NB4 (cell line): ENCODE measurements at regions not wholly inside any gene's neighbourhood (a gene's known extent, or its start where the extent isn't known, plus 50 kb on each side); places are given as distances from the start of the nearest gene placed in this dataset.
"Not testable (repeated sequence)": the region's sequence is repeated elsewhere in the genome, so short reads cannot be mapped to it uniquely, and the experiment has no call there.

Experiments used
- DNase-seq: peaks from one replicate; pipeline ENCODE4 v3.0.0; 2010; ENCODE audit warnings: low read depth
- H3K4me3 ChIP-seq: one replicate; pipeline ENCODE4 v1.5.1; 2011; ENCODE audit warnings: mild to moderate bottlenecking, low read depth, low read length, moderate library complexity
- MAX ChIP-seq: IDR thresholded peaks from 2 replicates; pipeline ENCODE4 v1.6.1; 2011; ENCODE audit warnings: low read depth, low read length
- MYC ChIP-seq: IDR thresholded peaks from 2 replicates; pipeline ENCODE4 v1.6.1; 2011; ENCODE audit warnings: low read depth, low read length
- POLR2A ChIP-seq: IDR thresholded peaks from 2 replicates; pipeline ENCODE4 v1.6.1; 2011; ENCODE audit warnings: mild to moderate bottlenecking; ENCODE audit not compliant: insufficient read length; ENCODE audit errors: extremely low read depth
- TF ChIP-seq, protein P1 (sequence below): IDR thresholded peaks from one replicate; pipeline ENCODE4 v1.5.1; 2012; ENCODE audit warnings: low read depth, low read length

DNA sequence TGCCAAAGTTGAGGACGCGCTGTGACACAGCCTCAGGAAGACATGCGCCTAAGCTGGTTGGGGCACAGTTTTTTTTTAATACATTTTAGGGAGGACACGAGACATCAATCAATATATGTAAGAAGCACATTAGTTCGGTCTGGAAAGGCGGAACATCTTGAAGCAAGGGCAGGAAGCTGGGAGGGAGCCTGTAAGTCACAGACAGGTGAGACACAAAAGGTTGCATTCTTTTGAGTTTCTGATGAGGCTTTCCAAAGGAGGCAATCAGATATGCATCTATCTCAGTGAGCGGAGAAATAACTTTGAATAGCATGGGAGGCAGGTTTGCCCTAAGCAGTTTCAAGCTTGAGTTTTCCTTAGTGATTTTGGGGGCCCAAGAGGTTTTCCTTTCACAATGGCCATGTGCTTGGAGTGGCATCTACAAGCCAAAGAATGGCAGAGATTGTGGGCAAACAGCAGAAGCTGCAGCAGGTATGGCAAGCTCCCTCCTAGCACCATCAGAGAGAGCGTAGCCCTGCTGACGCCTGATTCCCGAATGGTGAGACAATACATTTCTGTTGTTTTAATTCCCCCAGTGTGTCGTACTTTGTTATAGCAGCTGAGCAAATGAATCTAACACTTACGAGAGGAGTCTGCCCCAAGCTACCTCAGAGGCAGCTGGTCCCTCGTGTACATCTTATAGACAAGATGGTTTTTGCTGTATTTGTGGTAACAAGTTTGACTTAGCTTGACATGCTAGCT lies 99.5 kb upstream of the TMTC4 start:
- no peak for DNase-seq
- TF ChIP-seq MYC (no peak), POLR2A (no peak), MAX (no peak)
- TF ChIP-seq, protein P1, sequence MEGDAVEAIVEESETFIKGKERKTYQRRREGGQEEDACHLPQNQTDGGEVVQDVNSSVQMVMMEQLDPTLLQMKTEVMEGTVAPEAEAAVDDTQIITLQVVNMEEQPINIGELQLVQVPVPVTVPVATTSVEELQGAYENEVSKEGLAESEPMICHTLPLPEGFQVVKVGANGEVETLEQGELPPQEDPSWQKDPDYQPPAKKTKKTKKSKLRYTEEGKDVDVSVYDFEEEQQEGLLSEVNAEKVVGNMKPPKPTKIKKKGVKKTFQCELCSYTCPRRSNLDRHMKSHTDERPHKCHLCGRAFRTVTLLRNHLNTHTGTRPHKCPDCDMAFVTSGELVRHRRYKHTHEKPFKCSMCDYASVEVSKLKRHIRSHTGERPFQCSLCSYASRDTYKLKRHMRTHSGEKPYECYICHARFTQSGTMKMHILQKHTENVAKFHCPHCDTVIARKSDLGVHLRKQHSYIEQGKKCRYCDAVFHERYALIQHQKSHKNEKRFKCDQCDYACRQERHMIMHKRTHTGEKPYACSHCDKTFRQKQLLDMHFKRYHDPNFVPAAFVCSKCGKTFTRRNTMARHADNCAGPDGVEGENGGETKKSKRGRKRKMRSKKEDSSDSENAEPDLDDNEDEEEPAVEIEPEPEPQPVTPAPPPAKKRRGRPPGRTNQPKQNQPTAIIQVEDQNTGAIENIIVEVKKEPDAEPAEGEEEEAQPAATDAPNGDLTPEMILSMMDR: no peak
- H3K4me3 ChIP-seq: no peak overlapping the region

- TF ChIP-seq MYC (no peak), MAX (no peak), POLR2A (no peak)
- TF ChIP-seq, protein P1: no peak
- DNase-seq: no peak
- no peak overlapping the region for H3K4me3 ChIP-seq
These were observed 98.8 kb upstream of the TMTC4 start for GRCh38 chr13:100773429-100773828.

- TF ChIP-seq POLR2A: no peak
- no peak for TF ChIP-seq MYC
- TF ChIP-seq, protein P1: no peak
- no peak for TF ChIP-seq MAX
- no peak for DNase-seq
- no peak overlapping the region for H3K4me3 ChIP-seq
These were observed 92.6 kb upstream of the TMTC4 start for GRCh38 chr13:100767192-100767591.

DNA sequence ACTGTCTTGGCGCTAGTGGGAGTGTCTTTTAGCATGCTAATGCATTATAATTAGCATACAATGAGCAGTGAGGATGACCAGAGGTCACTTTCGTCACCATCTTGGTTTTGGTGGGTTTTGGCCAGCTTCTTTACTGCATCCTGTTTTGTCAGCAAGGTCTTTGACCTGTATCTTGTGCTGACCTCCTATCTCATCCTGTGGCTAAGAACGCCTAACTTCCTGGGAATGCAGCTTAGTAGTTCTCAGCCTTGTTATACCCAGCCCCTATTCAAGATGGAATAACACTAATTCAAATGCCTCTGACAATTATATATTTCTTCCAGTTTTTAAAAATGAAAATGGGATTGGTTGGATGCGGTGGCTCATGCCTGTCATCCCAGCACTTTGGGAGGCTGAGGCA lies 92.0 kb upstream of the TMTC4 start:
- DNase-seq, H3K4me3 ChIP-seq: not testable (repeated sequence)

GRCh38 chr13:100764937-100765336 lies 90.3 kb upstream of the TMTC4 start:
- TF ChIP-seq POLR2A (no peak), MYC (no peak), MAX (no peak)
- TF ChIP-seq, protein P1: no peak
- no peak for DNase-seq
- H3K4me3 ChIP-seq: no peak overlapping the region

GRCh38 chr13:100762126-100762525 lies 87.5 kb upstream of the TMTC4 start:
- H3K4me3 ChIP-seq, DNase-seq: not testable (repeated sequence)

- TF ChIP-seq POLR2A (no peak), MAX (no peak), MYC (no peak)
- TF ChIP-seq, protein P1: no peak
- no peak overlapping the region for H3K4me3 ChIP-seq
- DNase-seq: no peak
These were observed 81.3 kb upstream of the TMTC4 start for GRCh38 chr13:100755891-100756290.
